ENCODE measurements at regions not wholly inside any gene's neighbourhood (a gene's known extent, or its start where the extent isn't known, plus 50 kb on each side); places are given as distances from the start of the nearest gene placed in this dataset.

DNA sequence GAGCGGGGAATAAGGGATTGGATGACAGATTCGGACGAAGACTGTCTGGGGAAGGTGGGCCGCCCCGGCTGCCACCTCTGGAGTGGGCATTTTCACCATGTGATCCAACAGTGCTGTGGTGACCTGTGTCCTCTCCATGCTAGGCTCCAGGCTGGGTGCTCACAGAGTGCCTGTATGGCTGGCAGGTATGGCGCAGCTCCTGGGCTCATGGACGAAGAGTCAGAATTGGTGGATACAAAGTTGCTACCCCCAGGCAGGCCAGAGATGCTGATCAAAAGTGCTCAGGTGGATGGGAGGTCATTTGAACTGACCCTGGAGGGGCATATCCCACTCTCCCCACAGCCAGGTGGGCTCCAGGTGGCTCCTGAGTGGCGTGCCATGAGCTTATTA, 111.3 kb upstream of the UQCRFS1 start:
- DNase-seq: no peak

GRCh38 chr19:29324717-29325116, 111.8 kb upstream of the UQCRFS1 start:
- DNase-seq: no peak

DNA sequence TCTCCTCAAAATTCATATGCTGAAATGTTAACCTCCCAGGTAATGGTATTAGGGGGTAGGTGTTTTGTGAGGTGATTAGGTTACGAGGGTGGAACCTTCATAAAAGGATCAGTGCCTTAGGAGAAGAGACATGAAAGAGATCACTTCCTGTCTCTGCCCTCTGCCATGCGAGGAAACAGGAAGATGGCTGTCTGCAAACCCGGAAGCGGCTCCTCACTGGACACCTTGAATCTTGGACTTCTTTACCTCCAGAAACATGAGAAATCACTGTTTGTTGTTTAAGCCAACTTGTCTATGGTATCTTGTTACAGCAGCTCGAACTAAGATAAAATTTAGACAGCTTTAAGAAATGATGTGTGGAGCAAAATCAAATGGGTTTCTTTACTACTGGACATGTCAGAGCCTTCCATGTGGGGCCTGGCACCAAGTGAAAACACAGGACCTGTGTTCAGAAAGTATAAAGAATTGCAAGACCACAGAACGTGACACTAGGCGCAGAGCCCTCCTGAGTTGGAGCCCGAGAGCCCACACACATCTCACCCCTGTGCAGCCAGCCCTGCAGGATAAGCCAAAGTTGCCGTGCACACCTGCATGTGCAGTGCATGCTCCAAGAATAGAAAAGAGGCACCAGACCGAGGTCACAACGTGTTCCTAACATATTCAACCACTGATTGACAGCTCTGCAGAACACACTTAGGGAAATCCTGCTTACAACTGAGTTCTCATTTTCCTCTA, 112.5 kb upstream of the UQCRFS1 start:
- no peak for DNase-seq

GRCh38 chr19:29326351-29326750, 113.4 kb upstream of the UQCRFS1 start:
- no peak for DNase-seq

DNA sequence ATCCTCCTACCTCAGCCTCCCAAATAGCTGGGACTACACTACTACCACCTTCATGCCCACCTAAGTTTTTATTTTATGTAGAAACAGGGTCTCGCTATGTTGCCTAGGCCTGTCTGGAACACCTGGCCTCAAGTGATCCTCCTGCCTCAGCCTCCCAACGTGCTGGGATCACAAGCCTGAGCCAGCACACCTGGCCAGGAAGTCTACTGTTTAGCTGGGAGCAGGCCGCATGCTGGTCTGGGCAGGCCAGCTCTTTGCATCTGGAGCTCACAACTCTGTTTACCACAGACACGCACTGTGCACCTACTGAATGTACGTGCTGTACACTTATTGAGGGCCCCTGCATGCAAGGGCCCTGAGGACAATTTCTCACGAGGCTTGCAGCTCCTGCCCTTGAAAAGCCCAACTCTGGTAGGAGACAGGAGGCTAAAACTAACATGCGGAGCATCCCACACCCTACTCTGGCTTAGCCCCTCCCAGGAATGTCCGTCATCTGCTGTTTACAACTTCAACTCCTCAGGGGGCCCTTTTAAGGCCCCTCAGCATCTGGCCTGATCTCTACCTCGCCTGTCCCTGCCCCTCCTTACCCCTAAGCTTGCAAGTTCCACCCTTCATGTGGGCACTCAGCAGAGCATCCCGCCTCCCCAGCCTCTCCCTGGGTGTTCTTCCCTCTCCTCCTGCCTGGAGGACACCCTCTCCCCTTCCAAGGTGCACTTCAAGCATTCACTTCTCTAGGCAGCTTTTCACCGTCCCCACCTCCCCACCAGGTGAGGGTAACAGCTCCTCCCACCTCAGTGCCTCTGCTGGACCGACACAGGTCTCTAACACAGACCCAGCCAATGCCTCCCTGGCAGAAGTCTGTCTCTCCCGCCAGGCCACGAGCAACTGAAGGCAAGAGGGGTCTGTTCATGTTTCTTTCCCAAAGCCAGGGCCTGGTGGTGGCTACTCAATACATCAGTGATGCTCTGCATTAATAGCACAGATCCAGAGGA, 114.2 kb upstream of the UQCRFS1 start:
- peak; percentile 78 for DNase-seq

DNA sequence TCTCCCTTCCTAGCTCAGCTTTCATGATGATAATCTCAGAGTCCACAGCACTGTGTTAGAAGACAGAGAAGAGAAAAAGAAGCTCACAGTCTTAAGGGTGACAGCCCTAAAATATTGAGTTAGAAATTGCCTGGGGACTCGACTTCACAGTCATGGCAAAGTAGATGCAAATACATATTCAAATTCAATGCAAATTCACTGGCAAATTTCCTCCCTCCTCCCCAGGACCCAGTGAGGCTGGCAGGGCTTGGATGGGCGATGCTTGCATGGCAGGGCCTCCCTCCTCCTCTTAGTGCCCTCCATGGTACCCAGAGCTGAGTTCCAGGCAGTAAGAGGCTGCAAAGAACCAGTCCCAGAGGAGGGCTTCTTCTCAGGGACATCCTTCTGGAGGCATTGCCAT, 115.6 kb upstream of the UQCRFS1 start:
- no peak for DNase-seq

- DNase-seq: no peak
Measured at GRCh38 chr19:29329460-29330134, 116.6 kb upstream of the UQCRFS1 start.

DNA sequence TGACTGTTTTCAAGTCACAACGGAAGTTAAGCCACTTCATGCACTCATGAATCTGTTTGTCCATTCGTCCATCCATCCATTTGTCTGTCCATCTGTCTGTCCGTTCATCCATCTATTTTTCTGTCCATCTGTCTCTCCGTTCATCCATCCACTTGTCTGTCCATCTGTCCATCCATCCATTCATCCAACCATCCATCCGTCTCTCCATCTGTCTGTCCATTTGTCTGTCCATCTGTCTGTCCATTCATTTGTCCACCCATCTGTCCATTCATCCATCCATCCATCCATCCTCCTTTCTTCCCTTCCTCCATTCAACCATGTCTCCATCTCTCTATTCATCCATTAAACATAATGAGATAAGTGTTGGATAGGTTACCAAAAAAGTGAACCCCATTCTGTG, 123.5 kb upstream of the UQCRFS1 start:
- no peak for DNase-seq

GRCh38 chr19:29337029-29337428, 124.1 kb upstream of the UQCRFS1 start:
- no peak for DNase-seq

DNA sequence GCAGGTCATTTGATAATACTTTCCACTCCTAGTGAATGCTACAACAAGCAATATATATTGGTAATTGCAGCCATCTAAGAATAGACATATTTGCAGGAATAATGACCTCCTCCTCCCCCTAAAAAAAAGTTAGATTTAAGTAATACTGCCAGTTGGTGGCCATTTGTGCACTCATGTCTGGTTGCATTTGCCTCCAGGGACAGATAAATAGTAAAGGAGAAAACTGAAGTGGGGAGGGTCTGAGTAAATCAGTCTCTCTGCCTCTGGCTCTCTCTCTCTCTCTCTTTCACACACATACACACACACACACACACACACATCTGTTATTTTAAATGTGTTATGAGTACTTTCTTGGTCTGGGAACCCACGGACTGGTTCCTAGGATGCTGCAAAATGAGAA, 125.5 kb upstream of the UQCRFS1 start:
- no peak for DNase-seq

GRCh38 chr19:29342721-29343120, 129.8 kb upstream of the UQCRFS1 start:
- peak; percentile 60 for DNase-seq

- no peak for DNase-seq
Measured at GRCh38 chr19:29364224-29364726, 151.3 kb upstream of the UQCRFS1 start.

- no peak for DNase-seq
Measured at GRCh38 chr19:29364999-29365398, 152.0 kb upstream of the UQCRFS1 start.

DNA sequence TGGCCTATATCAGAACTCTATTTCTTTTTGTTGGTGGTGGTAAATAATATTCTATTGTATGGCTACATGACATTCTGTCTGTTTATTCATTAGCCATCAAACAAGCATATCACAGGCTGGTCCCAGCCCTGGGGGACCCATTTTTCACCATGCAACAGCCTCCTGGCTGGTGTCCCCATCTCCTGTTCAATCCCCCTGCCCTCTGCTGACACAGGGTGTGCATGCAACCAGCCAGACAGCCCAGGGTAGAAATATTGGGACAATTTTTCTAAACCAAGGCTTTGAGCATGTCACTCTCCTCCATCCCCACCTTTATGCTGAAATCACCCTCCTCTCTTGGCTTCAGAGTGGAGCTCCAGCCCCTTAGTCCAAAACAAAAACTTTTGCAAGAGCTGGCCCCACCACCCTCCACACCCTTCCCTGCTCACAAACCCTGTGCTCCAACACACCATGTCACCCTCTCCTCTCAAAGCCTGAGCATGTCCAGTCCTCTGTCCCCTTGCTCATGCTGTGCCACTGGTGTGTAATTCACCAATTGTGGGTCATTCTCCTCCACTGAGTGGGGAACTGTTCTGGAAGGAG, 153.0 kb upstream of the UQCRFS1 start:
- no peak for DNase-seq

- DNase-seq: no peak
Measured at GRCh38 chr19:29366757-29367156, 153.8 kb upstream of the UQCRFS1 start.

DNA sequence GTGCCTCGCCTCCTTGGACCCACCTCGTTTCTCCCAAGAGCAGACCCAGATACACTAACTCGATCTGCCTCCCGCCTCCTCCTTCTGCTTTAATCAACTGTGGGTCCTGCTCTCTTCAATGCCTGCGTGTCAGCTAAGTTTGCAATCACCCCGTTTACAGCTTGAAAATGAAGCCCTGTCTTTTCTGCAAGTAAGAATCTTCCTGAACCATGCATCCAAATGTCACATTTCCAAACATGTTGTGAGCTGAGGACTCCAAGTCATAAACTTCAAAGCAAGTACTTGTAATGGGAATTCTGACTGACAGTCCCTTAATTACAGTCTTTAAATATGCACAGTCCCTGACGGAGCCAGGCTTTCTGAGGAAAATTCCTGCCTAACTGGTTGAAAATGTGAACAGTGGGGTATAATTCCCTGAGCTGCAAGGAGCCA, 154.9 kb upstream of the UQCRFS1 start:
- DNase-seq: no peak

DNA sequence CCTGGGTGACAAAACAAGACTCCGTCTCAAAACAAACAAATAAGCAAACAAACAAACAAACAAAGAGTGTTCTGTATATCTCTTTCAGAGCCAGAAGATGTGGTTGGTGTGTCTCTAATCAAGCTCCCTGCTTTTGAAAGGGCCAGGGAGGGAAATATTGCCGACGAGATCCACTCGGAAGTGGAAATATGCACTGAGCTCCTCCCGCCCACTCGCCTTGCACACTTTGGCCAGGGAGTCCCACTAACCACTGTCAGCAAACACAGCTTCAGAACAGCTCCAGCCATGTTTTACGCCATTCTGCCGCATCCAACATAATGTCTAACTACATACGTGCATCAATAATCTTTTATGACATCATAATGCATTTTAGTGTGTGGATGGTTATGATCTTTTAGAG, 155.5 kb upstream of the VSTM2B start:
- no peak for DNase-seq

DNA sequence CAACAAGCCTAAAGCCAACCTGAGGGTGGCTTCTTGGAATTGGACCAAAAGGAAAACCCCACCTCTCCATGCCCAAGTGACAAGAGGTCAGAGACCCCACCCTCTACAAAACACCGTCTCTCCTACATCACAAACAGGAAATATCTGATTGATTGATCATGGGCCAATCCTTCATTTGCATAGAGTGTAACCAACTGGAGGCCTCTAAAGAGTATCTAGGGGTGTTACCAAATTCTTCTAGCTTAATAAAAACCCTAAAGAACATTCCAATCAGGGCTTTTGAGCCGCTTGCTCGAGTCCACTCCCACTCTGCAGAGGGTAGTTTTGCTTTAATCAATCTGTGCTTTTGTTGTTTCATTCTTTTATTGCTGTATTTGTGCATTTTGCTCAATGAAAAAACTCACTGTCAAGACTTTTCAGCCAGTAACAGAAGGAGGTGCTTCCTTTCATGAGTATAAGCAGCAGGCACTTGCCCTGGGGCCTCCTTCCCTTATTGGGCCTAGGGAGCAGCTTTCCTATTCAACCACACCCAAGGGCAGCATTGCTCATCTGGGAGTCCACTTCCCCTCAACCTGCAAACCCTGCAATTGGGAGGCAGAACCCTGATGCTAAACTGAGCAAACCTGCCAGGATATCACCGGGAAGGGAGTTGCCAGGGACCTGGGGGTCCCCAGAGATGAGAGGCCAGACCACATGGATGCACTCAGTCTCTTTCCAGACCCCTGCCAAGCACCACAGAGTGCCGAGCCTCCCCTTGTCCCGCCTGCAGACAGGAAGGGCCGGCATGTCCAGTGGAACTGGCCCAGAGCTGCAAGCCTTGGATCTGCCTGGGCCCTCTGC, 154.3 kb upstream of the VSTM2B start:
- DNase-seq: no peak

- DNase-seq: no peak
Measured at GRCh38 chr19:29372091-29372415, 153.7 kb upstream of the VSTM2B start.

- DNase-seq: no peak
Measured at GRCh38 chr19:29372461-29372860, 153.3 kb upstream of the VSTM2B start.

- DNase-seq: no peak
Measured at GRCh38 chr19:29372921-29373797, 152.6 kb upstream of the VSTM2B start.
